ENCODE measurements at regions not wholly inside any gene's neighbourhood (a gene's known extent, or its start where the extent isn't known, plus 50 kb on each side); places are given as distances from the start of the nearest gene placed in this dataset.

DNA sequence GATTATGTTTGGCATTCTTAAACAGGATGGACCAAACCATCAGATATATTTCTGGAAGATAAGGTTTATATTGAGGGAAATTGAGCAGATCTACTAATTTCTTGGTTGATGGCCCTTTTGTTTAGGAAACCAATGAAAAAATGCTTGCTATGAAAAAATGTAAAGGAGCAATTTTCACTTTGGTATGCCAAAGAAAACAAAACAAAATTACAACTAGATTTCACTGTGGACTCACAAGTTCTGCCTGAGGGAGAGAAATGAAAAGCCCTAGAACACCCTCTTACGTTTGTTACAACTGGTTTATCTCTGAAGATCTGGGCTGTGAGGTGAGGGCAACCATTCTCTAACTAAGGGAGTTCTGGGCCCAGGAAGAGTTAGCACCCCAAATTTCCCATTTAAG lies 122.5 kb upstream of the IL15 start:
- no peak overlapping the region for H3K4me2 ChIP-seq (ENCODE audit: low read length)
- no peaks in the 10 kb centered on the region for H3K9me3 ChIP-seq (ENCODE audit: control insufficient read depth, insufficient read depth, low read length)
- TF ChIP-seq, protein P1, sequence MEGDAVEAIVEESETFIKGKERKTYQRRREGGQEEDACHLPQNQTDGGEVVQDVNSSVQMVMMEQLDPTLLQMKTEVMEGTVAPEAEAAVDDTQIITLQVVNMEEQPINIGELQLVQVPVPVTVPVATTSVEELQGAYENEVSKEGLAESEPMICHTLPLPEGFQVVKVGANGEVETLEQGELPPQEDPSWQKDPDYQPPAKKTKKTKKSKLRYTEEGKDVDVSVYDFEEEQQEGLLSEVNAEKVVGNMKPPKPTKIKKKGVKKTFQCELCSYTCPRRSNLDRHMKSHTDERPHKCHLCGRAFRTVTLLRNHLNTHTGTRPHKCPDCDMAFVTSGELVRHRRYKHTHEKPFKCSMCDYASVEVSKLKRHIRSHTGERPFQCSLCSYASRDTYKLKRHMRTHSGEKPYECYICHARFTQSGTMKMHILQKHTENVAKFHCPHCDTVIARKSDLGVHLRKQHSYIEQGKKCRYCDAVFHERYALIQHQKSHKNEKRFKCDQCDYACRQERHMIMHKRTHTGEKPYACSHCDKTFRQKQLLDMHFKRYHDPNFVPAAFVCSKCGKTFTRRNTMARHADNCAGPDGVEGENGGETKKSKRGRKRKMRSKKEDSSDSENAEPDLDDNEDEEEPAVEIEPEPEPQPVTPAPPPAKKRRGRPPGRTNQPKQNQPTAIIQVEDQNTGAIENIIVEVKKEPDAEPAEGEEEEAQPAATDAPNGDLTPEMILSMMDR (IDR thresholded peaks at IDR 0.05; ENCODE audit: low read depth, low read length, poor library complexity, severe bottlenecking), result no peak
- no peak for TF ChIP-seq EZH2phosphoT487 (IDR thresholded peaks at IDR 0.05; ENCODE audit: borderline replicate concordance, low read length)
- H3K36me3 ChIP-seq (ENCODE audit: control insufficient read depth, low read length), result no peaks in the 10 kb centered on the region
- H3K27ac ChIP-seq (ENCODE audit: low read depth, low read length), result no peak overlapping the region
- H3K9me2 ChIP-seq (replicated peaks; ENCODE audit: control insufficient read depth, low read length), result no peaks in the 10 kb centered on the region
- no peaks in the 10 kb centered on the region for H3K27me3 ChIP-seq (ENCODE audit: control insufficient read depth, low read length)
- H3F3A ChIP-seq (ENCODE audit: control insufficient read depth, insufficient read depth), result no peaks in the 10 kb centered on the region
- H4K20me1 ChIP-seq (ENCODE audit: control insufficient read depth, insufficient read depth, low read depth, low read length), result no peaks in the 10 kb centered on the region
- no peak overlapping the region for H3K4me3 ChIP-seq (ENCODE audit: low read length)
- H3K79me2 ChIP-seq (ENCODE audit: control insufficient read depth, low read length), result no peaks in the 10 kb centered on the region
- H3K4me1 ChIP-seq (ENCODE audit: control insufficient read depth, low read length), result no peaks in the 10 kb centered on the region

DNA sequence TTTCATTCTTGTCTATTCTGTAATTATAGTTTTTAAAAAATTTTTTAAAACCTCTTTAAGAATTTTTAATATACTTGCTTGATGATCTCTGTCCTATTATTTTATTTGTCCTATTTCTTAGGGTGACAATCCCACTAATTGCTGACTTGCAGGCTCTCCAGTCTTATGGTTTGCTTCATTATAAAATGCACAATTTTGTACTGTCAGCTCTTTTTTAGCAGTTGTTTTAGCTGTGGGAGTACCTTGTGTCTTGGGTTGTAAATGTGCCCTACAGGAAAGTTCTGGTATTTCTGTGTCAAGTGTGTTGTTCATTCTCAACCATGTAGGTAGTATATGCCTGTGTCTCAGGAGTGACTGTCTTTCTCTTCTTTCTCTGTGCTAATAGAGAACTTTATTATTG lies 118.2 kb upstream of the IL15 start:
- H3F3A ChIP-seq (ENCODE audit: control insufficient read depth, insufficient read depth), result no peaks in the 10 kb centered on the region
- H3K9me2 ChIP-seq (replicated peaks; ENCODE audit: control insufficient read depth, low read length), result no peaks in the 10 kb centered on the region
- H3K27me3 ChIP-seq (ENCODE audit: control insufficient read depth, low read length), result no peaks in the 10 kb centered on the region
- no peaks in the 10 kb centered on the region for H3K36me3 ChIP-seq (ENCODE audit: control insufficient read depth, low read length)
- H3K4me2 ChIP-seq (ENCODE audit: low read length), result no peak overlapping the region
- TF ChIP-seq, protein P1 (IDR thresholded peaks at IDR 0.05; ENCODE audit: low read depth, low read length, poor library complexity, severe bottlenecking), result no peak
- TF ChIP-seq EZH2phosphoT487 (IDR thresholded peaks at IDR 0.05; ENCODE audit: borderline replicate concordance, low read length), result no peak
- no peaks in the 10 kb centered on the region for H3K79me2 ChIP-seq (ENCODE audit: control insufficient read depth, low read length)
- H3K27ac ChIP-seq (ENCODE audit: low read depth, low read length), result no peak overlapping the region
- no peaks in the 10 kb centered on the region for H3K9me3 ChIP-seq (ENCODE audit: control insufficient read depth, insufficient read depth, low read length)
- H3K4me3 ChIP-seq (ENCODE audit: low read length), result no peak overlapping the region
- no peaks in the 10 kb centered on the region for H3K4me1 ChIP-seq (ENCODE audit: control insufficient read depth, low read length)
- H4K20me1 ChIP-seq (ENCODE audit: control insufficient read depth, insufficient read depth, low read depth, low read length), result no peaks in the 10 kb centered on the region

DNA sequence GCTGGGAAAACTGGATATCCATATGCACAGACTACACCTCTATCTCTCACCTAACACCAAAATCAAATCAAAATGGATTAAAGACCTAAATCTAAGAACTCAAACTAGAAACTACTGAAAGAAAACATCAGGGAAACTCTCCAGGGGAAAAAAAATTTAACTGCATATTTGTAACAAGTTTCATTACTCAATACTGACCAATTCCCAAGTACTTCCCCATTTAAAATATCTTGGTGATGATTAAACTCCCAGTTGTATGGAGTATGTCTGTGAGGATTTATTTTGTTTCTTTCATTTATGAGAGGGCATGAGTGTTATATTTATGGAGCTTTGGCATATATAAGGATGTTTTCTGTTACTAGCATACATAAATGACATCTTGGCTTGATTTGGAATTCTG lies 112.3 kb upstream of the IL15 start:
- no peaks in the 10 kb centered on the region for H3K9me2 ChIP-seq (replicated peaks; ENCODE audit: control insufficient read depth, low read length)
- no peaks in the 10 kb centered on the region for H4K20me1 ChIP-seq (ENCODE audit: control insufficient read depth, insufficient read depth, low read depth, low read length)
- no peaks in the 10 kb centered on the region for H3K27me3 ChIP-seq (ENCODE audit: control insufficient read depth, low read length)
- H3K27ac ChIP-seq (ENCODE audit: low read depth, low read length), result no peak overlapping the region
- TF ChIP-seq EZH2phosphoT487 (IDR thresholded peaks at IDR 0.05; ENCODE audit: borderline replicate concordance, low read length), result no peak
- TF ChIP-seq, protein P1 (IDR thresholded peaks at IDR 0.05; ENCODE audit: low read depth, low read length, poor library complexity, severe bottlenecking), result no peak
- H3K4me1 ChIP-seq (ENCODE audit: control insufficient read depth, low read length), result no peaks in the 10 kb centered on the region
- H3K36me3 ChIP-seq (ENCODE audit: control insufficient read depth, low read length), result no peaks in the 10 kb centered on the region
- H3F3A ChIP-seq (ENCODE audit: control insufficient read depth, insufficient read depth), result no peaks in the 10 kb centered on the region
- no peak overlapping the region for H3K4me3 ChIP-seq (ENCODE audit: low read length)
- no peaks in the 10 kb centered on the region for H3K9me3 ChIP-seq (ENCODE audit: control insufficient read depth, insufficient read depth, low read length)
- no peak overlapping the region for H3K4me2 ChIP-seq (ENCODE audit: low read length)
- no peaks in the 10 kb centered on the region for H3K79me2 ChIP-seq (ENCODE audit: control insufficient read depth, low read length)

DNA sequence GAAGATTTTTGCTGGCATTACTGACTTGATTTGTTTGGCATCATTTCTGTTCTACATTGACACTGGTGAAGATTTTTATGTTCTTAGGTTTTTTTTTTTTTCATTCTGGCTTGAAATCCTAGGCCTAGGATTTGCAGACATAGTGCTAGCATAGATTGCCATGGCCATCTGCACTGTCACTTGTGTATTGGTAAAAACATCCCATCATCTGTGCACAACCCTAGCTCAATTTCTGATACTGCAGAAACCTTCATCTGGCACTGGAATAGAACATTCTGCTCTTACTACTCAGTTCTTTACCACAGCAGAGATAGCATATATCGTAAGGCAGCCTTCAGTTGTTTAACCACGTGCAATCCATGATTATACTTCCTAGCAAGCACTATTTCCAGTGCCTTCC lies 111.5 kb upstream of the IL15 start:
- no peak for TF ChIP-seq EZH2phosphoT487 (IDR thresholded peaks at IDR 0.05; ENCODE audit: borderline replicate concordance, low read length)
- TF ChIP-seq, protein P1 (IDR thresholded peaks at IDR 0.05; ENCODE audit: low read depth, low read length, poor library complexity, severe bottlenecking), result no peak
- no peaks in the 10 kb centered on the region for H3K27me3 ChIP-seq (ENCODE audit: control insufficient read depth, low read length)
- no peak overlapping the region for H3K27ac ChIP-seq (ENCODE audit: low read depth, low read length)
- H3K4me1 ChIP-seq (ENCODE audit: control insufficient read depth, low read length), result no peaks in the 10 kb centered on the region
- H3K79me2 ChIP-seq (ENCODE audit: control insufficient read depth, low read length), result no peaks in the 10 kb centered on the region
- no peaks in the 10 kb centered on the region for H3K36me3 ChIP-seq (ENCODE audit: control insufficient read depth, low read length)
- no peaks in the 10 kb centered on the region for H3F3A ChIP-seq (ENCODE audit: control insufficient read depth, insufficient read depth)
- H3K4me3 ChIP-seq (ENCODE audit: low read length), result no peak overlapping the region
- H4K20me1 ChIP-seq (ENCODE audit: control insufficient read depth, insufficient read depth, low read depth, low read length), result no peaks in the 10 kb centered on the region
- no peak overlapping the region for H3K4me2 ChIP-seq (ENCODE audit: low read length)
- no peaks in the 10 kb centered on the region for H3K9me3 ChIP-seq (ENCODE audit: control insufficient read depth, insufficient read depth, low read length)
- H3K9me2 ChIP-seq (replicated peaks; ENCODE audit: control insufficient read depth, low read length), result no peaks in the 10 kb centered on the region
